ENCODE measurements at regions not wholly inside any gene's neighbourhood (a gene's known extent, or its start where the extent isn't known, plus 50 kb on each side); places are given as distances from the start of the nearest gene placed in this dataset.

DNA sequence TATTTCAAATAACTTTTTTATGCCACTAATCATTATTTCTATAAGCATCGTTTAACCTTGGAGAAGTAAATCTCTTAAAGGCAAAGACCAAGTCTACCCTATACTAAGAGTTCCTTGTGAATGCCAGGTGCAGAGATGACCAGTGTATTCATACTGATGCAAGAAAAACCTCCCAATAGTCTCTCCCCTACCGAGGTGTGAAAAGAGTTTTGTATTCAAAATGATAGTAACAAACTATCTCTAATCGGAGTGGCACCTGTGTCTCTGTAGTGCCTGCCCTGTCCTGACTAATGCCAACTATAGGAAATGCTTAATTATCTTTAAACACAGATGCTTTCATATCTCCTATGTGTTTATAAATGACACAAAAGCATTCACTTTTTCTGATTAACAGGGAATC lies 798.5 kb downstream of the TRIB2 start:
- TF ChIP-seq TAF1 (IDR thresholded peaks at IDR 0.05; ENCODE audit: low read depth) = no peak
- no peak for TF ChIP-seq FOXM1 (IDR thresholded peaks at IDR 0.05; ENCODE audit: borderline replicate concordance, low read depth)
- TF ChIP-seq ZBTB7A (IDR thresholded peaks at IDR 0.05; ENCODE audit: low read depth) = no peak
- no peak for TF ChIP-seq REST (IDR thresholded peaks at IDR 0.05; ENCODE audit: low read depth)
- no peak for TF ChIP-seq EP300 (IDR thresholded peaks at IDR 0.05; ENCODE audit: borderline replicate concordance)
- TF ChIP-seq YY1 (IDR thresholded peaks at IDR 0.05; ENCODE audit: low read depth) = no peak
- TF ChIP-seq RAD21 (IDR thresholded peaks at IDR 0.05; ENCODE audit: low read depth) = no peak
- TF ChIP-seq, protein P1, sequence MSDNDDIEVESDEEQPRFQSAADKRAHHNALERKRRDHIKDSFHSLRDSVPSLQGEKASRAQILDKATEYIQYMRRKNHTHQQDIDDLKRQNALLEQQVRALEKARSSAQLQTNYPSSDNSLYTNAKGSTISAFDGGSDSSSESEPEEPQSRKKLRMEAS (IDR thresholded peaks at IDR 0.05) = no peak

Data from Ishikawa (cell line).